Stimulated activated CD4-positive, alpha-beta T cell treated with anti-CD3 and anti-CD28 coated beads, Interleukin-4, amount 100 ng/mL, for 4 hours (primary cell): ENCODE measurements at regions not wholly inside any gene's neighbourhood (a gene's known extent, or its start where the extent isn't known, plus 50 kb on each side); places are given as distances from the start of the nearest gene placed in this dataset.
"Not testable (repeated sequence)": the region's sequence is repeated elsewhere in the genome, so short reads cannot be mapped to it uniquely, and the experiment has no call there.

ENCODE experiments used
- DNase-seq, 2 experiments: peaks; one replicate each; pipeline ENCODE4 v3.0.0-alpha.2; 2020

- DNase-seq: no peak
Observed at GRCh38 chr7:145434811-145435210, 599.0 kb upstream of the TPK1 start.

GRCh38 chr7:145431834-145432233 lies 596.0 kb upstream of the TPK1 start:
- no peak for DNase-seq

GRCh38 chr7:145418481-145418880 lies 582.6 kb upstream of the TPK1 start:
- DNase-seq: not testable (repeated sequence)

- no peak for DNase-seq
Observed at GRCh38 chr7:145411066-145411465, 575.2 kb upstream of the TPK1 start.

GRCh38 chr7:145398758-145399157 lies 562.9 kb upstream of the TPK1 start:
- DNase-seq: no peak

- no peak for DNase-seq
Observed at GRCh38 chr7:145394126-145394525, 558.3 kb upstream of the TPK1 start.

GRCh38 chr7:145382762-145383161 lies 546.9 kb upstream of the TPK1 start:
- no peak for DNase-seq

- DNase-seq: no peak
Observed at GRCh38 chr7:145378197-145378596, 542.3 kb upstream of the TPK1 start.

GRCh38 chr7:145360511-145361100 lies 524.8 kb upstream of the TPK1 start:
- DNase-seq: no peak

- no peak for DNase-seq
Observed at GRCh38 chr7:145350334-145350733, 514.5 kb upstream of the TPK1 start.

- not testable (repeated sequence) for DNase-seq
Observed at GRCh38 chr7:145349452-145349851, 513.6 kb upstream of the TPK1 start.

GRCh38 chr7:145347271-145347670 lies 511.4 kb upstream of the TPK1 start:
- DNase-seq: no peak

GRCh38 chr7:145339319-145339718 lies 503.5 kb upstream of the TPK1 start:
- DNase-seq: no peak

GRCh38 chr7:145331522-145331921 lies 495.7 kb upstream of the TPK1 start:
- DNase-seq: no peak

- DNase-seq: no peak
Observed at GRCh38 chr7:145331076-145331475, 495.2 kb upstream of the TPK1 start.

GRCh38 chr7:145327646-145328045 lies 491.8 kb upstream of the TPK1 start:
- DNase-seq: no peak

GRCh38 chr7:145324081-145324480 lies 488.2 kb upstream of the TPK1 start:
- no peak for DNase-seq

- DNase-seq: no peak
Observed at GRCh38 chr7:145313551-145313950, 477.7 kb upstream of the TPK1 start.

- no peak for DNase-seq
Observed at GRCh38 chr7:145293754-145294153, 457.9 kb upstream of the TPK1 start.

- DNase-seq: no peak
Observed at GRCh38 chr7:145293228-145293701, 457.4 kb upstream of the TPK1 start.

GRCh38 chr7:145289384-145289783 lies 453.5 kb upstream of the TPK1 start:
- DNase-seq: no peak

- no peak for DNase-seq
Observed at GRCh38 chr7:145276118-145276517, 440.3 kb upstream of the TPK1 start.

GRCh38 chr7:145269418-145270161 lies 433.7 kb upstream of the TPK1 start:
- no peak for DNase-seq

- no peak for DNase-seq
Observed at GRCh38 chr7:145265180-145265579, 429.3 kb upstream of the TPK1 start.

GRCh38 chr7:145263886-145264285 lies 428.0 kb upstream of the TPK1 start:
- no peak for DNase-seq
